GM12872 (cell line): ENCODE measurements at regions not wholly inside any gene's neighbourhood (a gene's known extent, or its start where the extent isn't known, plus 50 kb on each side); places are given as distances from the start of the nearest gene placed in this dataset.

ENCODE experiments used
- TF ChIP-seq, protein P1 (sequence below): IDR thresholded peaks from 3 replicates; pipeline ENCODE4 v1.5.1; 2011; ENCODE audit warnings: low read depth, mild to moderate bottlenecking, low read length, moderate library complexity; ENCODE audit not compliant: insufficient read depth

DNA sequence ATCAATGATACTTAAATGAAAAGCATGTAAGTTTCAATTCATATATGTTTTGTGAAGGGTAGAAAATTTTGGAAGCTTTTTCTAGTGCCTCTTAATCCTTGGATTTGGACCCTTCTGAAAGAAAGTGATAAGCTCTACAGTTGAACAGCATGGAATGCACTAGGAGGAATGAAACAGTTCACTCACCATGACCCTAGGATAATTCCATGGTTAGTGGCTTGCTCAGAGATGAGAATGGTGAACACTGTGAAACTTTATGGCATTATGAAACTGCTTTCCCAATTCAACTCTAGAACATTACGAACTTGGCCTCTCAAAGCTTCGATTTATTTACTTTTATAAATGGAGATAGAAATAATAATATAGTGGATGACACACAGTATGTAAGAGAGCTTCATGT lies 88.9 kb upstream of the FAT4 start:
- TF ChIP-seq, protein P1, sequence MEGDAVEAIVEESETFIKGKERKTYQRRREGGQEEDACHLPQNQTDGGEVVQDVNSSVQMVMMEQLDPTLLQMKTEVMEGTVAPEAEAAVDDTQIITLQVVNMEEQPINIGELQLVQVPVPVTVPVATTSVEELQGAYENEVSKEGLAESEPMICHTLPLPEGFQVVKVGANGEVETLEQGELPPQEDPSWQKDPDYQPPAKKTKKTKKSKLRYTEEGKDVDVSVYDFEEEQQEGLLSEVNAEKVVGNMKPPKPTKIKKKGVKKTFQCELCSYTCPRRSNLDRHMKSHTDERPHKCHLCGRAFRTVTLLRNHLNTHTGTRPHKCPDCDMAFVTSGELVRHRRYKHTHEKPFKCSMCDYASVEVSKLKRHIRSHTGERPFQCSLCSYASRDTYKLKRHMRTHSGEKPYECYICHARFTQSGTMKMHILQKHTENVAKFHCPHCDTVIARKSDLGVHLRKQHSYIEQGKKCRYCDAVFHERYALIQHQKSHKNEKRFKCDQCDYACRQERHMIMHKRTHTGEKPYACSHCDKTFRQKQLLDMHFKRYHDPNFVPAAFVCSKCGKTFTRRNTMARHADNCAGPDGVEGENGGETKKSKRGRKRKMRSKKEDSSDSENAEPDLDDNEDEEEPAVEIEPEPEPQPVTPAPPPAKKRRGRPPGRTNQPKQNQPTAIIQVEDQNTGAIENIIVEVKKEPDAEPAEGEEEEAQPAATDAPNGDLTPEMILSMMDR = no peak

- TF ChIP-seq, protein P1 = no peak
Measured at GRCh38 chr4:125200556-125200955, 114.2 kb upstream of the FAT4 start.

- TF ChIP-seq, protein P1 = no peak
Measured at GRCh38 chr4:125198916-125199315, 115.8 kb upstream of the FAT4 start.

GRCh38 chr4:125191232-125191631 lies 123.5 kb upstream of the FAT4 start:
- TF ChIP-seq, protein P1 = no peak

GRCh38 chr4:125187226-125188176 lies 127.3 kb upstream of the FAT4 start:
- TF ChIP-seq, protein P1 = no peak

DNA sequence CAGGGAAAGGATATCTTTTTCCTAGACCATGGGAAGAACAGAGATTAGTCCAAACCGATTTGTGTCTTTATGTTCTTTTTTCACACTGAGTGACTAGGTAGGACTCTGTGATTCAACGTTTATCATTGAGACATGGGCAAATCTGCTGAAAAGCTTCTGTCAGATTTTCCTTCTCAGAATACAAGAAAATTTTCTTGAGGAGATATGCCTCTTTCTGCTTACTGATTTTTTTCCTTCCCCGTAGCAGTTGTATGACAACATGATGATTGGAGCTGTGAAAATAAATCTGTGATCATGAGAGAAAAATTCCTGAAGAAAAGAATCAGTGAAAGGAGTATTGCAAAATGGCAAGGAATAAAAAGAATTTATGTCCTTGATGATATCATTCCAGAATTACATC lies 130.6 kb upstream of the FAT4 start:
- TF ChIP-seq, protein P1 = no peak

GRCh38 chr4:125181804-125182203 lies 133.0 kb upstream of the FAT4 start:
- TF ChIP-seq, protein P1 = no peak
